Pancreas (tissue), 10 donors: ENCODE measurements at regions not wholly inside any gene's neighbourhood (a gene's known extent, or its start where the extent isn't known, plus 50 kb on each side); places are given as distances from the start of the nearest gene placed in this dataset.
A peak's percentile ranks its signal among the peaks of the same experiment; 100 is the strongest.
"Not testable (repeated sequence)": the region's sequence is repeated elsewhere in the genome, so short reads cannot be mapped to it uniquely, and the experiment has no call there.

ENCODE experiments used
- ATAC-seq, 4 donors: fragments of 200-7000 bp; cut with Tn5 transposase; one replicate each; pipeline versions ENCODE4 v1.8.0 to v1.9.1; 2020; ENCODE audit warnings: mild to moderate bottlenecking in 4 of 4, moderate library complexity in 4 of 4
- DNase-seq, 6 donors: peaks; one replicate each; pipeline ENCODE4 v3.0.0-alpha.2; 2020
- FAIRE-seq: peaks from 2 replicates; lab custom pipeline; 2012; peaks lifted over from hg19 to GRCh38; lab: Jason Lieb, UNC
- H3K27ac ChIP-seq, 4 donors: fragments of 200-600 bp; sonication (generic); 1 replicate in 3 of 4; 2 replicates in 1 of 4; pipeline versions ENCODE4 v1.5.0 to v1.8.0; 2020
- H3K27me3 ChIP-seq, 4 donors: fragments of 200-600 bp; one replicate each; pipeline ENCODE4 v1.8.0; 2021
- H3K36me3 ChIP-seq, 3 donors: fragments of 200-600 bp; sonication (generic) in 1 of 3; one replicate each; pipeline versions ENCODE4 v1.5.0 to v1.8.0; 2020 to 2021
- H3K4me1 ChIP-seq, 3 donors: fragments of 200-600 bp; one replicate each; pipeline ENCODE4 v1.8.0; 2021
- H3K4me3 ChIP-seq, 4 donors: fragments of 200-600 bp; sonication (generic) in 2 of 4; one replicate each; pipeline versions ENCODE4 v1.5.0 to v1.8.0; 2020 to 2021
- H3K9me3 ChIP-seq, 4 donors: fragments of 200-600 bp; one replicate each; pipeline ENCODE4 v1.8.0; 2021
- CTCF ChIP-seq, 4 donors: fragments of 200-600 bp; sonication (generic) in 3 of 4; IDR thresholded peaks; one replicate each; pipeline versions ENCODE4 v1.5.0 to v1.8.0; 2021; ENCODE audit warnings: antibody characterized with exemption in 4 of 4
- WGBS, 2 donors: extraction: QIAGEN DNeasy Blood & Tissue Kit; methylation state at CpG; one replicate each; pipeline ENCODE4 v1.1.7; 2013; 5-methylcytosine and 5-hydroxymethylcytosine counted together
- intact Hi-C, 3 donors: fragments of 100-400 bp; cut with DNase I; formaldehyde crosslinking; loops; one replicate each; pipeline versions ENCODE4 v1.11.1 to v1.14.2; 2022
- donor health status: healthy with polysubstance abuse.
- donor health status: DM: no; HTN: no; CAD: no; lungs with moderate emphysema.
- donor health status: DM: no; HTN: no; CAD: no.
- donor health status: control.
- donor health status: control.
- donor health status: Bipolar disorder and iron deficiency.
- donor health status: DM: yes; HTN: yes; CAD: no.
- donor health status: DM: no; HTN: no; CAD: no.
- donor health status: DM: no; HTN: no; CAD: no.
- donor health status: DM: yes; HTN: yes; CAD: no.

DNA sequence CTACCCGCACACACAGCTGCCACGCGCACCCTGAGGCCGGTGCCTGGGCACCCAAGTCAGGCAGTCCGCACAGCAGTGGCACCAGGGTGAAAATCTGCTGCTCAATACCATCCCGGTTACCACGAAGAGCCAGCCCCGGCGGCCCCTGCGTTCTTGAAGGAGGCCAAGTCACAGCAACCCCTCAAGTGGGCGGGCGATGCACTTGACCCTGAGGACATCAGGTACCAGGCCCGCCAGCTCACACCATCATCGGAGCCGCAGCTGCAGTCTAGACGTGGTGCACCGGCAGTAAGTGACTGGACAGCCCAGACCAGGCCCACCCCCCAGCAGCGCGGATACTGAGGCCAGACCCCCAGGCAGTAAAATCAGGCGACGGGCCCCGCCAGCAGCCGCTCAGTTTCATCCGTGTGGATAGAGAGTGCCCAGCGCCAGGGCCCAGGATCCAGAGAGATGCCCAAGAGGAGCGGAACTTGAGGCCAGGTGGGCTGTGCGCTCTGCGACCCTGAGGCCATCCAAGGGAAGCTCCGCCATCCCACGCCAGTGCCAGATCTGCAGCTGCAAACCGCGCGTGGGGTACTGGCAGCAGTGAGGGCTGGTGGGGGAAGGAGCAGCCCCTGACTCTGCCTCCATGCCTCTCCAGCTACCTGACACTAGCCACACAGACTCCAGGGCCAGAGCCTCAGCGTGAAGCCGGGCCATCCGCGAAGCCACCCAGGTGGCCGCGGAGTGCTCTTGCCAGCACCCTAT is 1214.2 kb downstream of the FOXD4L5 start:
- H3K36me3 ChIP-seq, H3K4me1 ChIP-seq, ATAC-seq, H3K27ac ChIP-seq, H3K4me3 ChIP-seq, intact Hi-C loops, H3K27me3 ChIP-seq, FAIRE-seq, H3K9me3 ChIP-seq: not testable (repeated sequence)
- DNase-seq: peak in 3 of 6 donors; percentile 6 to 70 (median 43)
- WGBS, 2 donors: 68 to 74% methylated on average over 31 to 39 of the region's 39 CpGs

- H3K36me3 ChIP-seq, ATAC-seq, H3K9me3 ChIP-seq, H3K27me3 ChIP-seq, H3K27ac ChIP-seq, H3K4me1 ChIP-seq, FAIRE-seq, H3K4me3 ChIP-seq, intact Hi-C loops: not testable (repeated sequence)
- WGBS, 2 donors: 73 to 80% methylated on average over 13 of the region's 13 CpGs
- peak in 1 of 6 donors; percentile 18 for DNase-seq
Observed at GRCh38 chr9:64070083-64070482, 1214.9 kb downstream of the FOXD4L5 start.

DNA sequence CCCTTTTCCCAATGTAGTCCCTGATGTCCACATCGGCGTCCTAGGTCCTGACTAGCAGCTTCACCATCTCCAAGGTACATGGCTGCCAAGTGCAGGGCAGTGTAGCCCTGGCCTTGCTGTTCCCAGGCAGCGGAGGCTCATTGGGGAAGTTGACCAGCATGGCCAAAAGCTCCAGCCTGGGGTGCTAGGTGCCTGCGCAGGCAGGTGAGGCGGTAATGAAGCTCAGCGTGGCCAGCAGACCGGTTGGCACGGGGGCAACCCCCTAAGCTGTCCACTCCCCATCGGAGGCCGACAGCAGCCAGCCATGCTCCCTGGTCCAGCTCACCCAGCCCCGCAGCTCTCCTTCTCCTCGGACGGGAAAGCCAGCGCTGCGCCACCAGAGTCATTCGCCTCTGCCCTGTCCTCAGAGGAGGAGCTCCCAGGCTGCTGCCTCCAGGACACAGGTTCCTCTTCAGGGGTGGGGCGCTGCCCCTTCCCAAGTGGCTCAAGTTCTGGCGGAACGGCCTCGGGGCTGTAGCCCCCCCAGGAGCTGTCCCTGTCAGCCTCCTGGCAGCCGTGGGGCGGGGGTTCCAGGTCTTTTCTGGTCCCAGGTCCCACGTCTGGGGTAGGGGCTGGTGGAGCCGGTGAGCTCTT is 1218.2 kb downstream of the FOXD4L5 start:
- FAIRE-seq: no peak
- Histone ChIP-seq H3K4me1 (no peaks in the 10 kb centered on the region), H3K27me3 (no peaks in the 10 kb centered on the region), H3K27ac (no peak overlapping the region), H3K36me3 (no peaks in the 10 kb centered on the region), H3K9me3 (no peaks in the 10 kb centered on the region), H3K4me3 (no peak overlapping the region)
- 64 to 65% methylated on average over 24 of the region's 24 CpGs for WGBS, 2 donors
- intact Hi-C loops: no loop called here
- ATAC-seq: no peak
- peak in 2 of 6 donors; percentile 5 to 64 for DNase-seq
- TF ChIP-seq CTCF (IDR thresholded peaks at IDR 0.05): no peak

DNA sequence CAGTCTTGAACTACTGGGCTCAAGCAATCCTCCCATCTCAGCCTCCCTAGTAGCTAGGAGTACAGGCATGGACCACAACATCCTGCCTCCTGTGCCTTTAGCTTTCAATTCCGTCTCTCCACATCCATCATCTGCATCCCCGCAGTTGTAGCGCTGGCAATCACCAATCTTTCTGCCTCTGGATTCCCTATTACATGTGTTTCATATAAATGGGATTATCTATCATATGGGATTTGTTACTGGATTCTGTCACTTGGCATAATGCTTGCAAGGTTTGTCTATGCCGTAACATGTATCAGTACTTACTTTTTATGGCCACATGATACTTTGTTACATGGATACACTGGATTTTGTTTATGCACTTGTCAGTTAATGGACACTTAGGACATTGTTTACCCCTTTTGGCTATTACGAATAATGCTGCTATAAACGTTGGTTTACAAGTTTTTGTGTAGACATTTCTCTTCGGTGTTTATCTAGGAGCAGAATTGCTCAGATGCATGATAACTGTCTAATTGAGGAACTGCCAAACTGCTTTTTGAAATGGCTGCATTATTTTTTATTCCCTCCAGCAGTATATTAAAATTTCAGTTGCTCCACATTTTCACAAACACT is 1223.9 kb downstream of the FOXD4L5 start:
- no peak for TF ChIP-seq CTCF (IDR thresholded peaks at IDR 0.05)

DNA sequence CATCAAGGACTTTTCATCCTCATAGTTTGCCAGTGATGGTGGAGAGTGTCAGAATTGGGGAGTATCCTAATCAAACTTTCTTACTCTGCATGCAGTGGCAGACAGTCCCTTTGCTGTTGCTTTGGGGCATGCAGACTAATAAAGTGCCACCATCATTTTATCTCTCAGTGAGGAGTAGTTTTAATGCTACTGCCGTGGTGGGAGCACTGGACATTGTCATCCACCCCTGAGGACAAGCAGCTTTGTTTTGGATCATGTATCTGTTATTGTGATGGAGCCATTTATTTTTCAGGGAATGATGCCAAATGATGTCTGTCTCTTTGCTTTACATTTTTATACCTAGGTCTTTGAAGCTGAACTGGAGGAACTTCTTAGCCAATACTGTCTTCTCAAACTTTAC is 1226.9 kb downstream of the FOXD4L5 start:
- H3K4me1 ChIP-seq, H3K27ac ChIP-seq, H3K4me3 ChIP-seq, H3K27me3 ChIP-seq, FAIRE-seq, DNase-seq, intact Hi-C loops, ATAC-seq, H3K9me3 ChIP-seq, H3K36me3 ChIP-seq: not testable (repeated sequence)
- 20 to 24% methylated on average over 1 of the region's 1 CpG for WGBS, 2 donors

More for the DNA sequence above, 1223.9 kb downstream of the FOXD4L5 start:
- intact Hi-C loops: no loop called here
- no peak overlapping the region for H3K4me3 ChIP-seq
- DNase-seq: no peak
- no peaks in the 10 kb centered on the region for H3K4me1 ChIP-seq
- no peak for ATAC-seq
- no peaks in the 10 kb centered on the region for H3K9me3 ChIP-seq
- H3K36me3 ChIP-seq: no peaks in the 10 kb centered on the region
- WGBS, 2 donors: 53 to 57% methylated on average over 7 of the region's 7 CpGs
- no peak overlapping the region for H3K27ac ChIP-seq
- H3K27me3 ChIP-seq: no peaks in the 10 kb centered on the region
- no peak for FAIRE-seq

DNA sequence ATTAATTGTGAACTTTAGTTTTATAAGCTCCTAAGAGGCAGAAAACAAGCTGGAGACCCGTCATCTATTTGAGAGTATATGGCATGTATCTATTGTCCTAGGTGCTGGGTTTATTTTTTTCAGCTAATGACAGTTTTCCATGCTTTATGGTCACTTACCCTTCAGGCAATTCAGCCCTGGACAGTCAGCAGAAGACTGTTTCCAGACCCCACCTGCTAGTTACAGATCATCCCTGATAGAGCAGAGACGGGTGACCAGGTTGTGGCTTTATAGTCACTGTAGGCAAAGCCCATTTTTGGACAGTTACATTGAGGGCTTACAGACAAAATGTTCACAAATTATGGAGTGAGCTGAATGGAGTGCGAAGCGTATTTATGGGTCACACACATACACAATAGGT is 1227.5 kb downstream of the FOXD4L5 start:
- Histone ChIP-seq H3K27me3 (no peaks in the 10 kb centered on the region), H3K27ac (no peak overlapping the region), H3K4me3 (no peak overlapping the region), H3K4me1 (no peaks in the 10 kb centered on the region), H3K36me3 (no peaks in the 10 kb centered on the region), H3K9me3 (no peaks in the 10 kb centered on the region)
- TF ChIP-seq CTCF (IDR thresholded peaks at IDR 0.05): no peak
- 40 to 43% methylated on average over 4 of the region's 4 CpGs for WGBS, 2 donors
- FAIRE-seq (no peak), ATAC-seq (no peak), DNase-seq (no peak)
- intact Hi-C loops: no loop called here

DNA sequence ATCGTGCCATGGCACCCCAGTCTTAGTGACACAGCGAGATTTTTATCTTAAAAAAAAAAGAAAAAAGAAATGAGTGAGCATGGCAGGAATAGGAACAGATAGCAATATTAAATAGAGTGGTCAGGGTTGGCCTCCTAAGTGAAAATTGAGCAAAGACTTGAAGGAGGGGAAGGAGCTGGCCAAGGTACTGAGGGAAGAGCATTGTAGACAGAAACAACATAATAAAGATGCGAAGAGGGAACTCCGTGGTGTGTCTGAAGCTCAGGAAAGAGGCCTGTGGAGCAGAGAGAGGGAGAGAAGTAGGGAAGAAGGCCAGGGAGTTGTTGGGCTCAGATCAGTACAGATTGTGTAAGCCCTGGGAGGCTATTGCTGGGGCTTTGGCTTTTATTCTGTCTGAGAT is 1256.1 kb downstream of the FOXD4L5 start:
- H3K36me3 ChIP-seq, H3K9me3 ChIP-seq, H3K27me3 ChIP-seq, H3K27ac ChIP-seq, DNase-seq, H3K4me1 ChIP-seq, FAIRE-seq, H3K4me3 ChIP-seq, ATAC-seq, intact Hi-C loops: not testable (repeated sequence)
- WGBS, 2 donors: 42 to 55% methylated on average over 4 of the region's 4 CpGs

- DNase-seq: peak in 2 of 6 donors; percentile 14 to 84
- 64 to 73% methylated on average over 40 to 46 of the region's 46 CpGs for WGBS, 2 donors
- H3K27ac ChIP-seq, ATAC-seq, H3K27me3 ChIP-seq, FAIRE-seq, H3K4me1 ChIP-seq, intact Hi-C loops, H3K4me3 ChIP-seq, H3K9me3 ChIP-seq, H3K36me3 ChIP-seq: not testable (repeated sequence)
Observed at GRCh38 chr9:64020696-64021491, 1264.1 kb downstream of the FOXD4L5 start.
